Keratinocyte (primary cell): ENCODE measurements at regions not wholly inside any gene's neighbourhood (a gene's known extent, or its start where the extent isn't known, plus 50 kb on each side); places are given as distances from the start of the nearest gene placed in this dataset.

Source experiments
- DNase-seq: peaks from one replicate; pipeline ENCODE4 v3.0.0-alpha.2; 2011; ENCODE audit warnings: low read depth, missing footprints, low spot score
- FAIRE-seq: peaks from 2 replicates; lab custom pipeline; 2011; peaks lifted over from hg19 to GRCh38; lab: Jason Lieb, UNC
- H2AFZ ChIP-seq: 2 replicates; pipeline ENCODE4 v1.6.0; 2012; ENCODE audit warnings: low read length, control low read depth, inconsistent platforms; ENCODE audit not compliant: control insufficient read depth
- H3K27ac ChIP-seq: 2 replicates; pipeline ENCODE4 v1.5.1; 2011; ENCODE audit warnings: low read length; ENCODE audit not compliant: control insufficient read depth, insufficient read depth
- H3K27me3 ChIP-seq: 3 replicates; pipeline ENCODE4 v1.6.0; 2011; ENCODE audit warnings: low read length; ENCODE audit not compliant: control insufficient read depth, insufficient read depth; ENCODE audit errors: extremely low read depth
- H3K36me3 ChIP-seq, 2 experiments: 2 replicates in 1 of 2; 3 replicates in 1 of 2; pipeline ENCODE4 v1.5.1; 2011; ENCODE audit warnings: low read length in 2 of 2, mild to moderate bottlenecking in 1 of 2; ENCODE audit not compliant: control insufficient read depth in 2 of 2, insufficient read depth in 2 of 2; ENCODE audit errors: extremely low read depth in 1 of 2
- H3K4me1 ChIP-seq: 3 replicates; pipeline ENCODE4 v1.5.1; 2011; ENCODE audit warnings: low read length; ENCODE audit not compliant: control insufficient read depth, insufficient read depth; ENCODE audit errors: extremely low read depth
- H3K4me2 ChIP-seq: 3 replicates; pipeline ENCODE4 v1.6.0; 2011; ENCODE audit warnings: low read depth, low read length; ENCODE audit not compliant: control insufficient read depth, insufficient read depth; ENCODE audit errors: extremely low read depth
- H3K4me3 ChIP-seq, 3 experiments: fragments of 200-600 bp in 1 of 3; sonication (generic) in 1 of 3; 2 replicates in 2 of 3; 3 replicates in 1 of 3; pipeline ENCODE4 v1.5.1; 2011 to 2016; ENCODE audit warnings: low read length in 3 of 3, mild to moderate bottlenecking in 3 of 3, control low read depth in 2 of 3, inconsistent platforms in 1 of 3, low read depth in 1 of 3, mixed read lengths in 1 of 3, mixed run types in 1 of 3, moderate library complexity in 1 of 3; ENCODE audit not compliant: control insufficient read depth in 2 of 3, insufficient read depth in 2 of 3; ENCODE audit errors: extremely low read depth in 1 of 3
- H3K79me2 ChIP-seq: 2 replicates; pipeline ENCODE4 v1.6.0; 2012; ENCODE audit warnings: low read length; ENCODE audit not compliant: control insufficient read depth, insufficient read depth
- H3K9ac ChIP-seq: 3 replicates; pipeline ENCODE4 v1.6.0; 2011; ENCODE audit warnings: low read length; ENCODE audit not compliant: control insufficient read depth, insufficient read depth; ENCODE audit errors: extremely low read depth
- H3K9me1 ChIP-seq: 3 replicates; pipeline ENCODE4 v1.6.0; 2011; ENCODE audit warnings: low read length; ENCODE audit not compliant: control insufficient read depth, insufficient read depth; ENCODE audit errors: extremely low read depth
- H3K9me3 ChIP-seq: 2 replicates; pipeline ENCODE4 v1.5.1; 2012; ENCODE audit warnings: low read depth, low read length; ENCODE audit not compliant: control insufficient read depth
- H4K20me1 ChIP-seq: 3 replicates; pipeline ENCODE4 v1.6.0; 2011; ENCODE audit warnings: low read length; ENCODE audit not compliant: control insufficient read depth, insufficient read depth; ENCODE audit errors: extremely low read depth
- CTCF ChIP-seq, 3 experiments: IDR thresholded peaks in 1 of 3; conservative IDR thresholded peaks in 1 of 3; optimal IDR thresholded peaks in 1 of 3; 2 replicates in 2 of 3; 3 replicates in 1 of 3; pipeline versions ENCODE3 to v1.5.1; 2011; ENCODE audit warnings: low read length in 3 of 3, mild to moderate bottlenecking in 3 of 3, moderate library complexity in 2 of 3, control low read depth in 1 of 3, inconsistent platforms in 1 of 3; ENCODE audit not compliant: insufficient read depth in 2 of 3; ENCODE audit errors: extremely low read depth in 1 of 3
- EZH2 ChIP-seq: IDR thresholded peaks from one replicate; pipeline ENCODE4 v1.6.1; 2012; ENCODE audit warnings: inconsistent platforms, mild to moderate bottlenecking, low read length, moderate library complexity
- dilution Hi-C: fragments of 300-500 bp; cut with MboI; formaldehyde crosslinking; loops from one replicate; pipeline ENCODE4 v1.7.0; 2020; ENCODE audit warnings: low sequenced_read_pairs; ENCODE audit not compliant: extremely low pct_ligation_motif_present

GRCh38 chr18:61256291-61256690, 76.9 kb upstream of the CDH20 start:
- Histone ChIP-seq H3K9me1 (no peaks in the 10 kb centered on the region), H3K4me2 (no peak overlapping the region), H3K9ac (no peak overlapping the region), H3K4me1 (no peaks in the 10 kb centered on the region), H4K20me1 (no peaks in the 10 kb centered on the region), H3K79me2 (no peaks in the 10 kb centered on the region), H3K27me3 (no peaks in the 10 kb centered on the region), H2AFZ (no peak overlapping the region), H3K36me3 (no peaks in the 10 kb centered on the region), H3K27ac (no peak overlapping the region), H3K9me3 (no peaks in the 10 kb centered on the region), H3K4me3 (no peak overlapping the region)
- FAIRE-seq (no peak), DNase-seq (no peak)
- TF ChIP-seq CTCF (optimal IDR thresholded peaks at IDR 0.05 in 1 of 3, IDR thresholded peaks at IDR 0.05 in 1 of 3, conservative IDR thresholded peaks at IDR 0.05 in 1 of 3; ENCODE audit: extremely low read depth in 1 of 3, insufficient read depth in 2 of 3, low read length in 3 of 3) (no peak), EZH2 (no peak)
- dilution Hi-C loops: no loop called here

GRCh38 chr18:61261870-61262269, 71.4 kb upstream of the CDH20 start:
- Histone ChIP-seq H3K9me3 (no peaks in the 10 kb centered on the region), H3K36me3 (no peaks in the 10 kb centered on the region), H3K9me1 (no peaks in the 10 kb centered on the region), H3K4me1 (no peaks in the 10 kb centered on the region), H3K4me2 (no peak overlapping the region), H3K27ac (no peak overlapping the region), H3K79me2 (no peaks in the 10 kb centered on the region), H4K20me1 (no peaks in the 10 kb centered on the region), H3K27me3 (no peaks in the 10 kb centered on the region), H3K4me3 (no peak overlapping the region), H3K9ac (no peak overlapping the region), H2AFZ (no peak overlapping the region)
- TF ChIP-seq EZH2 (no peak), CTCF (optimal IDR thresholded peaks at IDR 0.05 in 1 of 3, IDR thresholded peaks at IDR 0.05 in 1 of 3, conservative IDR thresholded peaks at IDR 0.05 in 1 of 3; ENCODE audit: extremely low read depth in 1 of 3, insufficient read depth in 2 of 3, low read length in 3 of 3) (no peak)
- dilution Hi-C loops: no loop called here
- no peak for DNase-seq
- FAIRE-seq: no peak
